Astrocyte (in vitro differentiated cells and primary cell): ENCODE measurements at regions not wholly inside any gene's neighbourhood (a gene's known extent, or its start where the extent isn't known, plus 50 kb on each side); places are given as distances from the start of the nearest gene placed in this dataset.

ENCODE experiments used
- DNase-seq: peaks from one replicate; pipeline ENCODE4 v3.0.0-alpha.2; 2010; ENCODE audit warnings: low read depth
- FAIRE-seq: peaks from 2 replicates; lab custom pipeline; 2011; peaks lifted over from hg19 to GRCh38; lab: Jason Lieb, UNC
- H2AFZ ChIP-seq: 2 replicates; pipeline ENCODE4 v1.6.0; 2012; ENCODE audit warnings: low read depth, low read length, inconsistent platforms
- H3K27ac ChIP-seq: 2 replicates; pipeline ENCODE4 v1.5.1; 2011; ENCODE audit warnings: low read depth, low read length, inconsistent platforms
- H3K27me3 ChIP-seq: 2 replicates; pipeline ENCODE4 v1.6.0; 2011; ENCODE audit warnings: low read length, inconsistent platforms; ENCODE audit not compliant: insufficient read depth
- H3K36me3 ChIP-seq: 2 replicates; pipeline ENCODE4 v1.5.1; 2011; ENCODE audit warnings: low read length, inconsistent platforms; ENCODE audit not compliant: insufficient read depth
- H3K4me1 ChIP-seq: 2 replicates; pipeline ENCODE4 v1.5.1; 2011; ENCODE audit warnings: low read length, inconsistent platforms; ENCODE audit not compliant: insufficient read depth
- H3K4me2 ChIP-seq: 2 replicates; pipeline ENCODE4 v1.6.0; 2012; ENCODE audit warnings: low read length, inconsistent platforms
- H3K4me3 ChIP-seq: 2 replicates; pipeline ENCODE4 v1.5.1; 2011; ENCODE audit warnings: low read depth, mild to moderate bottlenecking, low read length, inconsistent platforms; ENCODE audit not compliant: insufficient read depth
- H3K79me2 ChIP-seq: 2 replicates; pipeline ENCODE4 v1.6.0; 2012; ENCODE audit warnings: mild to moderate bottlenecking, low read length, inconsistent platforms; ENCODE audit not compliant: insufficient read depth
- H3K9ac ChIP-seq: 2 replicates; pipeline ENCODE4 v1.6.0; 2012; ENCODE audit warnings: mild to moderate bottlenecking, low read length, inconsistent platforms
- H3K9me3 ChIP-seq: 2 replicates; pipeline ENCODE4 v1.5.1; 2012; ENCODE audit warnings: low read depth, mild to moderate bottlenecking, low read length, inconsistent platforms; ENCODE audit not compliant: insufficient read depth
- H4K20me1 ChIP-seq: 2 replicates; pipeline ENCODE4 v1.6.0; 2012; ENCODE audit warnings: low read length, inconsistent platforms; ENCODE audit not compliant: insufficient read depth
- H3K27ac Mint-ChIP-seq: one replicate; pipeline ENCODE4 v1.8.0; 2021; ENCODE audit warnings: mild to moderate bottlenecking, mixed read lengths; ENCODE audit not compliant: unreplicated experiment
- H3K27me3 Mint-ChIP-seq: one replicate; pipeline ENCODE4 v1.8.0; 2021; ENCODE audit warnings: low read depth, mixed read lengths; ENCODE audit not compliant: unreplicated experiment
- H3K36me3 Mint-ChIP-seq: one replicate; pipeline ENCODE4 v1.8.0; 2021; ENCODE audit warnings: low read depth, mixed read lengths; ENCODE audit not compliant: unreplicated experiment
- H3K4me1 Mint-ChIP-seq: one replicate; pipeline ENCODE4 v1.8.0; 2021; ENCODE audit warnings: low read depth, mixed read lengths; ENCODE audit not compliant: unreplicated experiment
- H3K4me3 Mint-ChIP-seq: one replicate; pipeline ENCODE4 v1.8.0; 2021; ENCODE audit warnings: mild to moderate bottlenecking, moderate library complexity, mixed read lengths; ENCODE audit not compliant: unreplicated experiment
- H3K9me3 Mint-ChIP-seq: one replicate; pipeline ENCODE4 v1.8.0; 2021; ENCODE audit warnings: mild to moderate bottlenecking, mixed read lengths; ENCODE audit not compliant: unreplicated experiment
- CTCF ChIP-seq: IDR thresholded peaks from 2 replicates; pipeline ENCODE4 v1.5.1; 2011; ENCODE audit warnings: low read depth, mild to moderate bottlenecking, inconsistent platforms, low read length, moderate library complexity; ENCODE audit not compliant: insufficient read depth
- EZH2 ChIP-seq: IDR thresholded peaks from 2 replicates; pipeline ENCODE4 v1.6.1; 2012; ENCODE audit warnings: mild to moderate bottlenecking, low read length, inconsistent platforms; ENCODE audit not compliant: insufficient read depth

GRCh38 chr1:73914951-73915350, 283.0 kb downstream of the LRRIQ3 start:
- H3K36me3 Mint-ChIP-seq: no peaks in the 10 kb centered on the region
- Histone ChIP-seq H3K79me2 (no peaks in the 10 kb centered on the region), H3K9ac (no peak overlapping the region), H2AFZ (no peak overlapping the region), H3K27me3 (no peaks in the 10 kb centered on the region), H4K20me1 (no peaks in the 10 kb centered on the region), H3K36me3 (no peaks in the 10 kb centered on the region), H3K4me2 (no peak overlapping the region), H3K4me1 (no peaks in the 10 kb centered on the region), H3K9me3 (no peaks in the 10 kb centered on the region), H3K27ac (no peak overlapping the region), H3K4me3 (no peak overlapping the region)
- no peak for DNase-seq
- FAIRE-seq: no peak
- peaks cover 8% of the 10 kb centered on the region for H3K4me1 Mint-ChIP-seq
- no peak overlapping the region for H3K27ac Mint-ChIP-seq
- no peaks in the 10 kb centered on the region for H3K27me3 Mint-ChIP-seq
- H3K4me3 Mint-ChIP-seq: no peak overlapping the region
- TF ChIP-seq EZH2 (no peak), CTCF (no peak)
- peaks cover 13% of the 10 kb centered on the region for H3K9me3 Mint-ChIP-seq

- Histone ChIP-seq H3K9ac (no peak overlapping the region), H2AFZ (no peak overlapping the region), H3K27me3 (no peaks in the 10 kb centered on the region), H3K4me1 (no peaks in the 10 kb centered on the region), H3K79me2 (no peaks in the 10 kb centered on the region), H3K4me3 (no peak overlapping the region), H3K4me2 (no peak overlapping the region), H3K9me3 (no peaks in the 10 kb centered on the region), H4K20me1 (no peaks in the 10 kb centered on the region), H3K27ac (no peak overlapping the region), H3K36me3 (no peaks in the 10 kb centered on the region)
- FAIRE-seq (no peak), DNase-seq (no peak)
- no peaks in the 10 kb centered on the region for H3K36me3 Mint-ChIP-seq
- H3K4me1 Mint-ChIP-seq: peaks cover 15% of the 10 kb centered on the region
- no peaks in the 10 kb centered on the region for H3K27me3 Mint-ChIP-seq
- TF ChIP-seq EZH2: no peak
- no peak for TF ChIP-seq CTCF
- no peak overlapping the region for H3K27ac Mint-ChIP-seq
- peaks cover 13% of the 10 kb centered on the region for H3K9me3 Mint-ChIP-seq
- H3K4me3 Mint-ChIP-seq: no peak overlapping the region
These were observed 285.0 kb downstream of the LRRIQ3 start for GRCh38 chr1:73913025-73913424.

- Histone ChIP-seq H3K9ac (no peak overlapping the region), H3K27me3 (no peaks in the 10 kb centered on the region), H3K79me2 (no peaks in the 10 kb centered on the region), H3K4me2 (no peak overlapping the region), H2AFZ (no peak overlapping the region), H3K9me3 (no peaks in the 10 kb centered on the region), H3K36me3 (no peaks in the 10 kb centered on the region), H3K4me1 (no peaks in the 10 kb centered on the region), H4K20me1 (no peaks in the 10 kb centered on the region), H3K4me3 (no peak overlapping the region), H3K27ac (no peak overlapping the region)
- Mint-ChIP-seq H3K4me1 (peaks cover 18% of the 10 kb centered on the region), H3K36me3 (no peaks in the 10 kb centered on the region), H3K4me3 (no peak overlapping the region), H3K27ac (no peak overlapping the region), H3K9me3 (peaks cover 13% of the 10 kb centered on the region), H3K27me3 (no peaks in the 10 kb centered on the region)
- no peak for DNase-seq
- no peak for FAIRE-seq
- no peak for TF ChIP-seq CTCF
These were observed 286.1 kb downstream of the LRRIQ3 start for GRCh38 chr1:73911849-73912248.
